Kidney epithelial cell (primary cell): ENCODE measurements at regions not wholly inside any gene's neighbourhood (a gene's known extent, or its start where the extent isn't known, plus 50 kb on each side); places are given as distances from the start of the nearest gene placed in this dataset.
"Not testable (repeated sequence)": the region's sequence is repeated elsewhere in the genome, so short reads cannot be mapped to it uniquely, and the experiment has no call there.

Experiments used
- DNase-seq: peaks from one replicate; pipeline ENCODE4 v3.0.0-alpha.2; 2010; ENCODE audit warnings: low read depth
- H3K27me3 ChIP-seq: 2 replicates; pipeline ENCODE4 v1.6.0; 2011; ENCODE audit warnings: low read length; ENCODE audit not compliant: control insufficient read depth, insufficient read depth
- H3K36me3 ChIP-seq: 2 replicates; pipeline ENCODE4 v1.5.1; 2011; ENCODE audit warnings: low read length; ENCODE audit not compliant: control insufficient read depth, insufficient read depth
- H3K4me3 ChIP-seq: 2 replicates; pipeline ENCODE4 v1.5.1; 2011; ENCODE audit warnings: low read depth, mild to moderate bottlenecking, control low read depth, low read length
- CTCF ChIP-seq: IDR thresholded peaks from 2 replicates; pipeline ENCODE4 v1.5.1; 2011; ENCODE audit warnings: mild to moderate bottlenecking, moderate library complexity, low read length, control low read depth, inconsistent platforms; ENCODE audit not compliant: insufficient read depth, poor library complexity, severe bottlenecking

GRCh38 chr6:63022631-63023030 lies 188.6 kb upstream of the FKBP1C start:
- TF ChIP-seq CTCF, result no peak
- Histone ChIP-seq H3K27me3 (no peaks in the 10 kb centered on the region), H3K4me3 (no peak overlapping the region), H3K36me3 (no peaks in the 10 kb centered on the region)
- no peak for DNase-seq

- H3K36me3 ChIP-seq, result no peaks in the 10 kb centered on the region
- TF ChIP-seq CTCF, result no peak
- H3K4me3 ChIP-seq, result no peak overlapping the region
- H3K27me3 ChIP-seq, result no peaks in the 10 kb centered on the region
- DNase-seq, result no peak
Measured at GRCh38 chr6:63023726-63024125, 187.5 kb upstream of the FKBP1C start.

DNA sequence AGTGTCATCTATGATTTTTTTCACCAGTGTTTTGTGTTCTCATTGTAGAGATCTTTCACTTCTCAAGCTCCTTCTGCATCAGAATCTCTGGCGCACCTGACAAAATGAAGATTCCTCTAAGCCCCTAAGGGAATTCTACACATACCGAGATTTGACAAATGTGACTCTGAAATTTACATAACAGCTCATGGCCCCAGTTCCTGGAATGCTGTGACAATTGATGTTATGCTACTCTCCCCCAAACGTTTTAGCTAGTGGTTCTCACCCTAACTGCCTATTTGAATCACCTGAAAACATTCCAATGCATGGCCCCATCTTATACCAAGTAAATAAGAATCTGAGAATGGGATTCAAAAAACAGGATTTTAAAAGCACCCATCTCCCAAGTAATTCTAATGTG lies 162.1 kb upstream of the FKBP1C start:
- Histone ChIP-seq H3K27me3 (no peaks in the 10 kb centered on the region), H3K4me3 (no peak overlapping the region), H3K36me3 (no peaks in the 10 kb centered on the region)
- DNase-seq, result no peak
- TF ChIP-seq CTCF, result no peak

GRCh38 chr6:63053206-63053605 lies 158.1 kb upstream of the FKBP1C start:
- not testable (repeated sequence) for DNase-seq, H3K4me3 ChIP-seq, H3K36me3 ChIP-seq, H3K27me3 ChIP-seq

DNA sequence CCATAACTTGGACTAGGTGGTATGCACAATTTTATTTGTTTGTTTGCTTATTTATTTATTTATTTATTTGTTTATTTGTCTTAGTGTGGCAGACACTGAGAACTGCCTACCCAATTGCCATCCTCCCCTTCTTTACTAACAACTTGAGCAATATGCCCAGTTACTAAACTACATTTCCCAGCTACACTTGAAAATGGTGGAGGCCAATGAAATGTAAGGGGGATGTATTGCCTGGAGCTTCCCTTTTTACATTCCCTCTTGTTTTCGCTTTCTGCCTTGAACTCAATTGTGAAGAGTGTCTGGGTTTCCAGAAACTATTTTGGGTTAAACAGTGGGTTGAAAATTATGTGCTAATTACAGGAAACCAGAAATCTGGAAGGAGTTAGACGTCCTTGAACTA lies 152.7 kb upstream of the FKBP1C start:
- Histone ChIP-seq H3K36me3 (no peaks in the 10 kb centered on the region), H3K4me3 (no peak overlapping the region), H3K27me3 (no peaks in the 10 kb centered on the region)
- no peak for TF ChIP-seq CTCF
- no peak for DNase-seq

- no peak for DNase-seq
- no peak for TF ChIP-seq CTCF
- Histone ChIP-seq H3K36me3 (no peaks in the 10 kb centered on the region), H3K27me3 (no peaks in the 10 kb centered on the region), H3K4me3 (no peak overlapping the region)
Measured at GRCh38 chr6:63063631-63064271, 147.5 kb upstream of the FKBP1C start.
